Stimulated activated CD8-positive, alpha-beta memory T cell treated with anti-CD3 and anti-CD28 coated beads, Interleukin-15, amount 100 ng/mL, for 48 hours (primary cell): ENCODE measurements at regions not wholly inside any gene's neighbourhood (a gene's known extent, or its start where the extent isn't known, plus 50 kb on each side); places are given as distances from the start of the nearest gene placed in this dataset.

Experiments used
- DNase-seq, 2 donors: peaks; one replicate each; pipeline ENCODE4 v3.0.0-alpha.2; 2020; ENCODE audit warnings: low read depth in 2 of 2

DNA sequence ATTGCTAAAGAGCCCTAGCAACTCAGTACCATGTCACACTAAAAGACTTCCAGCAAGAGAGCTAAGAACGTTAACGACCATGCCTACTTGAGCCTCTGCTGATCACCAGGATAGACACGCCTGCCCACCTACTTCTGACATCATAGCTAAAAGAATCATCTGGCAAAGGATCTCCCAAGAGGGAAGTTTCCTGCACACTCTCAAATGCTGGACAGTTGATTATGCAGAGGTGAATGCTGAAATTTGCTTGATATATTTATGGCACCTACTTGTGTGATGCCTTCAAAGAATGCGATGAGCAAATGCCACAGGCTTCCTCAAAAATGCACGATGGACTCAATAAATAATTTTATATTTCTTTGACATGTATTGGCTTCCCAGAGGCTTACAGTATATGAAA is 113.6 kb downstream of the GALC start:
- DNase-seq = no peak

DNA sequence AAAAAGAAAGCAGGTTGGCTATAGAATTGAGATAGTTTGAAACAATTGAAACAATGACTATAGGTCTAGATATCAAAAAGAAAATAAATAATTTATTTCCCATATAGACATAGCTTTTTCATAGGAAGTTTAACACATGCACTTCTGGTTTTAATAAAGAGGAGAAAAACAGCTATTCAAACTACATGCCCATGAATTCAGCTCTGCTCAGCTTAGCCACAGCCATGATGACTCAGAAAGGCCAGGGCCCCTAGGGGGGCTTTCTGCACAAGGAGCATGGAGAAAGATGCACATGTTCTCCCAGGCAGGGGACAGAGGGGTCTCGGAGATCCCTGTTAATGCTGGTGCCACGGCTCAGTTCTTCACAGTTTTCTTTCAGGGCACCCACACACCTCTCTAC is 114.0 kb downstream of the GALC start:
- no peak for DNase-seq

DNA sequence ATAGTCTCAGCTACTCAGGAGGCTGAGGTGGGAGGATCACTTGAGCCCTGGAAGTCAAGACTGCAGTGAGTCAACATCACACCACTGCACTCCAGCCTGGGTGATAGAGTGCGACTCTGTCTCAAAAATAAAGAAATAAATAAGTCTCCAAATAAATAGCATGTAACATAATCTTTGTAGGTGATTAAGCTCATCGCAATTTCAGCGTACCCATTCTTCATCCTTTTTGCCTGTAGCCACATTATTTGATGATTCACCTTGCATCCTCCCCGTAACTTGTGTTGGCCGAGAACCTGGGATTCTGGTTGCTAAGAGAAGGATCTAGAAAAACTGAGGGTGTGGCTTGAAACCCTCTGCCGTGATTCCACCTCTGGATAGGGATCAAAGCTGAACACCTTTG is 115.1 kb downstream of the GALC start:
- DNase-seq = no peak

GRCh38 chr14:87874676-87875075 is 118.3 kb downstream of the GALC start:
- no peak for DNase-seq

DNA sequence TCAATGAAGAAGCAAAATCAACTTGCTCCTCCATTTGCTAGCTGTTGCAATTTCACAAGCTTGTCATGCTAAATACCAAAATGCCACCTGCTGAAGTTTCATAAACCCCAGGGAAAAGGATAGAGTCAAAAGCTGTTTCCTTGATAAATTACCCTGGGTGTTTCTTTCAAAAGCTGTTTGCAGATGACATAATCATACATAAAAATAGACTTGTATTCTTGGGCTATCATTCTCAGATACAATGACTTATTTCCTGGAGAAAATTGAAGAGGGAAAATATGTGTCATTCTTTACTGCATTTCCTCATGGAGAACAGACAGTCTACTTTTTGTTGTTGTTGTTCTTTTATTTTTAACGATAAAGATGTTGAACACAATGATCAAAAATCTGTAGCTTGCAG is 119.2 kb downstream of the GALC start:
- DNase-seq = no peak

GRCh38 chr14:87869619-87870583 is 123.1 kb downstream of the GALC start:
- no peak for DNase-seq

- no peak for DNase-seq
Observed at GRCh38 chr14:87868920-87869319, 124.1 kb downstream of the GALC start.

- DNase-seq = no peak
Observed at GRCh38 chr14:87866116-87866515, 126.9 kb downstream of the GALC start.

GRCh38 chr14:87864356-87865270 is 128.4 kb downstream of the GALC start:
- DNase-seq = no peak

DNA sequence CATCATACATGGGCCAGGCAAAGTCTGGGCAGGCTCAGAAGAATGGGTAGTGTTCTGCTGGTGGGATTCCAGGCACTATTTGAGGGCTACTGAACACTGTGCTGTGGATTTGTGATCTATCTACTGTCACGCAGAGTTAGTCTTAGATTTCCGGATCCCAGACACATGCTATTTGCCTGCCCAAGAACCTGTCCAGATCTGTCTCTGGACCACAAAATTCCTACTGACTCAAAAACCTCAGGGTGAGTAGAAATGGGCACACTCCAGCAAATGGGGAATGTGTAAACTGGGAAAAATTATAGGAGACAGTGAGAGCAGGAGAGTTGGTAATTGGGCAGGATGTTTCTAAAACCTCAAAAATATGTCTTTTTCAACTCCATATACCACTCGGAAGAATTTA is 129.9 kb downstream of the GALC start:
- DNase-seq = no peak

DNA sequence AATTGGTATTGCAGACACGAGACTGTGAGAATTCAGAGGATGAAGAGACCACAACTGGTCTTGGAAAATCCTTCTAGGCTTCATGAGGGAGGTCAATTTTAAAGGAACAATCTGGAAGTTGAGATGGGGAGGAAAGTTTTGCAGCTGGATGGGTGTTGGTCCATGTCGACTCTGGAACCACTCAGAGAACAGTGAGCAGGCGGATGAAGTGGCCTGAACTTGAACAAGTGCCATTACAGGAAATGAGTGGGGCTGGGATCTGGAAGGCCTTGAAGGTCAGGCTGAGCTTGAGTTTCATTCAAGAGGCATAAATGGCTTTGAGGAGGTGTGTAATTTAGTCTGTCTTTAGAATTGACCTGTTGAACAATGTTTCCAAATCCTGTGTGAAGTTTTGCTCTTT is 140.9 kb downstream of the GALC start:
- no peak for DNase-seq

DNA sequence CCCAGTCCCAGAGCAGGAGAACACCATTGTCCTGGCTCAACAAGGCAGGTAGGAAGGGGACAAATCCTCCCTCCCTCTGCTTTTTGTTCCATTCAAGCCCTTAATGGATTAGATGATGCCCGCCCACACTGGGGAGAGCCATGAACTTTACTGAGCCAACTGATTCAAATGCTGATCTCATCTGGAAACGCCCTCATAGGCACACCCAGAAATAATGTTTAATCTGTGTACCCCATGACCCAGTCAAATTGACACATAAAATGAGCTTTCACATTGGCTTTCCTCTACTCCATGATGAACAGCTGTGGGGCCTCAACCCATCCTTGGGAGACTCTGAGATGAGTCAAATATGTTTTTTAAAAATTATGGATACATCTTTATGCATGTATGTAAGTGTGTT is 141.8 kb downstream of the GALC start:
- no peak for DNase-seq

DNA sequence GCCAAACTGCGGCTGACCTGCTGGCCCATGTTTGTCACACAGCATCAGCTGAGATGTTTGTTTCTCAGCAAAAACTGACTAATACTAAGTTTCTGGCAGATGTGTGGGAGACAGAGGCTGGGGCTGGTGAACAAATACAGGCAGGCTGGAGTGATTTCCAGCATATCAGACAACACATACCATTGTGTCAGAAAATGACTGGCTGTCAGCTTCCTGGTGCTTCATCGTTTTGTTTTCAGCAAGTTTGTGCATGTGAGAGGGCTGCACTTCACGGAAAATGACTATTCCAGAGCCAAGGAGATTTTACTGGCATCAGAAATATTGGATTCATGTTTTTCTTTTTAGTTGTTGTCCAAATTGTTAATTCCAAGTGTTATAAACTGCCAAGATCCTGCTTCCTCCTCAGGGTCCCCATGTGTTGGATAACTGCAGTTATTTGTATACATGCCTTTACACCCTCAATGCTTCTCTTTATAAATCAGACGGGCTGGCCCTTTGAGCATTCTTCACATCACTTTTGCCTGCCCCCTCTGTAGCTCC is 145.7 kb downstream of the GALC start:
- no peak for DNase-seq

- no peak for DNase-seq
Observed at GRCh38 chr14:87840906-87841305, 152.1 kb downstream of the GALC start.

DNA sequence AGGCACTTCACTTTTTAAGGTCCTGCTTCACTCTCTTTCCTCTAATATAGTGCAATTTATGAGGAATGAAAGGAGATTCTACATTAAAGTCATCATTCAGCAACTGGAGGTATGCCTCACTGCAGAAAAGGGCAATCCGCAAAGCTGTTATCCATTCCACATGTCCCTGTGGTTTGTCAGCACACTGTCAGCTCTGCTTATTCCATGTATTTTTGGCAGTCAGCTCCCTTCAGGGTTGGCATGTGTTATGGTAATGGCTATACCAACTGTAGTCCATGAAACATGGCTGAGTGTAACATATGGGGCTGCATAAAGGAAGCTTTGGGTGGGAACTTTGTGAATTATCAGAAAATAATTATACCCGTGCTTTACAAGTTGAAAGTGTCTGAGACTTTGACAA is 154.1 kb downstream of the GALC start:
- no peak for DNase-seq

DNA sequence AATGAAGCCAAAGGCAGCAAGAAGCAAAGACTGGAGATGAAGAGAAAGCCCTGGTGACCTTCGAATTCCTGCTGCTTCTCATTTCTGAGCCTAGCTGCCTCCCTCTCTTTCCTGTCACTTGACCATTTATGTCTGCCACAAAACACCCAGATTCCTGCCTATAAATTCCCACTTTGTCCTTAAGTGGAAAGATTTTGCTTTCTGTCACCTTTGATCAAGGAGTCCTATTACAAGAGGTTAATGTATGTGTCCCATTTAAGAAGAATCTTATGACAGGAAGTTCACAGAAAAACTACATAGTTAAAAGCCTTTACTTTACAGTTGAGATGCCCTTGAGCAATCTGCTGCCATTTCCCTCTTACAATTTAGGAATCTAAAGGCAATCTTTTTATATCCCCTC is 155.7 kb downstream of the GALC start:
- DNase-seq = no peak

GRCh38 chr14:87834594-87834993 is 158.4 kb downstream of the GALC start:
- no peak for DNase-seq

DNA sequence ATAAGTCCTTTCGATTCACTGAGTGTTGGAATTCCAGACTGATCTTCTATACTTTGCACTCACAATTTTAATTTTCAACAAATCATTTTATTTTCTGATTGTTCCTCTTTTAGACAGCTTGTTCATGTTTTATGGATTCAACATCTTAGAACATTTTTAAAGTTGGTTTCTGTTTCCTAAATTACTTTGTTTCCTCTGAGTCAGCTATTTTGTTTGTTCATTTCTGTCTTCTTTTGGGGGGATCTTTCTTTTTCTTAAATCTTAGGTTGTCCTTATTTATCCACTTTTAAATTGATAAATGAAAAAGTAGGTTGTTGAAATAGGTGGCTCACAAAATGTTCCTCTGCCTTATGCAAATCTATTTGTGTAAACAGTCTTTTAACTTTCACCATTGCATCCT is 160.0 kb downstream of the GALC start:
- no peak for DNase-seq

DNA sequence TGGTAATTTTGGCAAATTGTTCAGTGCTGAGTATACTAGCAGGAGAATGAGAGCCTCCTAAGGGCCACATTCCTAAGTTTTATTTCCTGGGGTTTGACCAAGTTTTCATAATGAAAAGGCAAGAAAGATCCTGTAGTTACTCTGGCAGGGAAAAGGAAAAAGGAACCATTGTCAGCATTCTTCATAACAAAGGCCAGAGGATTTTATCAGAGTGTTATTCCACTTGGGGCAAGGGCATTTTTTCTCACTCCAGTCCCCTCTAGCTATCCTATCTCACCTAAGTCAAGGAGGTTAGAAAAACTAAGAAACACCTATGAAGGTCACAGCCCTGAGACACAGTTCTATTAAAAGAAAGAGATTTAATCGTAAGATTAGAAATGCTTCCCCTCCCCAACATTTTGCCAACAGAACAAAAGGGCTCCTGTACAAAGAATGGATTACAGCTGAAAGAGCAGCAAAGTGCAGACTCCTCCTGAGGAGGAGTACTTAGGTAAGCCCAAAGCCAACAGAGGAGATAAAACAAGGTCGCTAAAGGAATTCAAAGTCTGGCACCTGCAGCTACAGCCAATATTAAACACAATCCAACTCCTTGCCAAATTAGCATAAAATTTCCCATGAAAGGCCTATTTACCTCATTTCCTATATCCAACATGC is 162.4 kb downstream of the GALC start:
- DNase-seq = no peak

- DNase-seq = no peak
Observed at GRCh38 chr14:87829543-87829942, 163.4 kb downstream of the GALC start.

GRCh38 chr14:87824266-87824665 is 168.7 kb downstream of the GALC start:
- DNase-seq = no peak

DNA sequence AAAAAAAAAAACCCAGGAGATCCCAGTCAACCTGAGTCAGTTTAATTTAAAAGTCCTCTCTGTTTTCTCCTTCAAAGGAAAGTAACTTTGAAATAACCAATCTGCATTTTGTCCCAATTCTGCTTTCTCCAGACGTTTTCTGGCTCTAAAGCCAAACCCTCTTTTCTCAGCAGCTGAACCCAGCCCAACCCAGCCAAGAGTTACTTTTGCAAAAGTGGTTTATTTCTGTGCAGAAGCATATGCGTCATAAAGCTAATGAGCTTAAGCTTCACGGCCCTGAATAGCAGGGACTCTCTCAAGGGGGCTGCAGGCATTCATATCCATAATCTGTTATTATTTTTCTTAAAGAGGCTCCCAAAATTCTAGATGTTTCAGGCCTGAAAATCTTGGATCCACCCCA is 176.6 kb downstream of the GALC start:
- DNase-seq = no peak
